ENCODE measurements at regions not wholly inside any gene's neighbourhood (a gene's known extent, or its start where the extent isn't known, plus 50 kb on each side); places are given as distances from the start of the nearest gene placed in this dataset.

- TF ChIP-seq CTCF (IDR thresholded peaks at IDR 0.05; ENCODE audit: low read depth, low read length) = no peak
- H3K4me3 ChIP-seq (replicated peaks in 1 of 2; ENCODE audit: low read depth in 2 of 2, low read length in 2 of 2) = no peak overlapping the region
- no peak for DNase-seq (ENCODE audit: low read depth in 2 of 2)
Measured at GRCh38 chr11:25886036-25886435, 445.9 kb upstream of the ANO3 start.

GRCh38 chr11:25890626-25891260, 441.2 kb upstream of the ANO3 start:
- H3K4me3 ChIP-seq (replicated peaks in 1 of 2; ENCODE audit: low read depth in 2 of 2, low read length in 2 of 2) = no peak overlapping the region
- TF ChIP-seq CTCF (IDR thresholded peaks at IDR 0.05; ENCODE audit: low read depth, low read length) = no peak
- peak in 1 of 2 donors; percentile 14 for DNase-seq (ENCODE audit: low read depth in 2 of 2)

- DNase-seq (ENCODE audit: low read depth in 2 of 2) = no peak
- TF ChIP-seq CTCF (IDR thresholded peaks at IDR 0.05; ENCODE audit: low read depth, low read length) = no peak
- H3K4me3 ChIP-seq (replicated peaks in 1 of 2; ENCODE audit: low read depth in 2 of 2, low read length in 2 of 2) = no peak overlapping the region
Measured at GRCh38 chr11:25891960-25892359, 440.0 kb upstream of the ANO3 start.

- TF ChIP-seq CTCF (IDR thresholded peaks at IDR 0.05; ENCODE audit: low read depth, low read length) = no peak
- H3K4me3 ChIP-seq (replicated peaks in 1 of 2; ENCODE audit: low read depth in 2 of 2, low read length in 2 of 2) = no peak overlapping the region
- no peak for DNase-seq (ENCODE audit: low read depth in 2 of 2)
Measured at GRCh38 chr11:25899617-25900160, 432.2 kb upstream of the ANO3 start.

GRCh38 chr11:25900814-25901213, 431.1 kb upstream of the ANO3 start:
- DNase-seq (ENCODE audit: low read depth in 2 of 2) = no peak
- TF ChIP-seq CTCF (IDR thresholded peaks at IDR 0.05; ENCODE audit: low read depth, low read length) = no peak
- no peak overlapping the region for H3K4me3 ChIP-seq (replicated peaks in 1 of 2; ENCODE audit: low read depth in 2 of 2, low read length in 2 of 2)

GRCh38 chr11:25901415-25901814, 430.5 kb upstream of the ANO3 start:
- no peak for TF ChIP-seq CTCF (IDR thresholded peaks at IDR 0.05; ENCODE audit: low read depth, low read length)
- DNase-seq (ENCODE audit: low read depth in 2 of 2) = no peak
- no peak overlapping the region for H3K4me3 ChIP-seq (replicated peaks in 1 of 2; ENCODE audit: low read depth in 2 of 2, low read length in 2 of 2)

- DNase-seq (ENCODE audit: low read depth in 2 of 2) = no peak
- no peak for TF ChIP-seq CTCF (IDR thresholded peaks at IDR 0.05; ENCODE audit: low read depth, low read length)
- no peak overlapping the region for H3K4me3 ChIP-seq (replicated peaks in 1 of 2; ENCODE audit: low read depth in 2 of 2, low read length in 2 of 2)
Measured at GRCh38 chr11:25902476-25902875, 429.5 kb upstream of the ANO3 start.
